Uterus (tissue), 2 donors: ENCODE measurements at regions not wholly inside any gene's neighbourhood (a gene's known extent, or its start where the extent isn't known, plus 50 kb on each side); places are given as distances from the start of the nearest gene placed in this dataset.

Source experiments
- CTCF ChIP-seq, 4 experiments: fragments of 200-600 bp in 2 of 4; fragments of 450-650 bp in 2 of 4; sonication (generic) in 2 of 4; IDR thresholded peaks; one replicate each; pipeline ENCODE4 v1.5.1; 2016 to 2019; ENCODE audit warnings: antibody characterized with exemption in 4 of 4, mild to moderate bottlenecking in 2 of 4, moderate library complexity in 1 of 4
- POLR2A ChIP-seq, 2 donors: fragments of 450-650 bp; IDR thresholded peaks; one replicate each; pipeline ENCODE4 v1.6.1; 2016; ENCODE audit warnings: antibody characterized with exemption in 2 of 2, mild to moderate bottlenecking in 1 of 2, moderate library complexity in 1 of 2

DNA sequence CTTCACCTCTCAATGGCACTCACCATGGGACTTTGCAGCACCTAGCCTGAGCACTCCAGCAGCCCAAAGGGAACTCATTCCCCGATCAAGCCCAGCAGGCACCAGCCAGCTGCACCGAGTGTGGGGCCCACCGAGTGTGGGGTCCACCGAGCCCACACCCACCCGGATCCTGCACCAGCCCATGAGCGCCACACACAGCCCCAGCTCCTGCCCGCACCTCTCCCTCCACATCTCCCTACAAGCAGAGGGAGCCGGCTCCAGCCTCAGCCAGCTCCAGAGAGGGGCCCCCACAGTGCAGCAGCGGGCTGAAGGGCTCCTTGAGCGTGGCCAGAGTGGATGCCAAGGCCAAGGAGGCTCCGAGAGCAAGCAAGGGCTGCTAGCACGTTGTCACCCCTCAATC lies 1182.4 kb downstream of the HACE1 start:
- TF ChIP-seq CTCF (IDR thresholded peaks at IDR 0.05) (no peak), POLR2A (IDR thresholded peaks at IDR 0.05) (no peak)
